OCI-LY3 (cell line): ENCODE measurements at regions not wholly inside any gene's neighbourhood (a gene's known extent, or its start where the extent isn't known, plus 50 kb on each side); places are given as distances from the start of the nearest gene placed in this dataset.

Source experiments
- CTCF ChIP-seq: fragments of 200-600, 300-600 bp; sonication (generic); IDR thresholded peaks from 2 replicates; pipeline ENCODE4 v1.5.1; 2014; ENCODE audit warnings: antibody characterized with exemption, low read length, low read depth
- EZH2phosphoT487 ChIP-seq: fragments of 200-600 bp; shearing (Covaris generic); IDR thresholded peaks from 2 replicates; pipeline ENCODE4 v1.6.1; 2018; ENCODE audit warnings: antibody characterized with exemption, mixed run types, low read depth

GRCh38 chr11:123306531-123306930, 111.5 kb upstream of the CLMP start:
- no peak for TF ChIP-seq CTCF
- no peak for TF ChIP-seq EZH2phosphoT487
